H4 (cell line): ENCODE measurements at regions not wholly inside any gene's neighbourhood (a gene's known extent, or its start where the extent isn't known, plus 50 kb on each side); places are given as distances from the start of the nearest gene placed in this dataset.
"Not testable (repeated sequence)": the region's sequence is repeated elsewhere in the genome, so short reads cannot be mapped to it uniquely, and the experiment has no call there.

Experiments
- DNase-seq: peaks from one replicate; pipeline ENCODE4 v3.0.0-alpha.2; 2015; ENCODE audit warnings: low spot score

DNA sequence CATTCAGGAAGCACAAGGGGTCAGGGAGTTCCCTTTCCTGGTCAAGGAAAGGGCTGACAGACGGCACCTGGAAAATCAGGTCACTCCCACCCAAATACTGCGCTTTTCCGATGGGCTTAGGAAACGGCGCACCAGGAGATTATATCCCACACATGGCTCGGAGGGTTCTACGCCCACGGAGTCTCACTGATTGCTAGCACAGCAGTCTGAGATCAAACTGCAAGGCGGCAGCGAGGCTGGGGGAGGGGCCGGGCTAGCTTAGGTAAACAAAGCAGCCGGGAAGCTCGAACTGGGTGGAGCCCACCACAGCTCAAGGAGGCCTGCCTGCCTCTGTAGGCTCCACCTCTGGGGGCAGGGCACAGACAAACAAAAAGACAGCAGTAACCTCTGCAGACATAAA is 68.0 kb upstream of the CCT8L2 start:
- DNase-seq, result not testable (repeated sequence)

DNA sequence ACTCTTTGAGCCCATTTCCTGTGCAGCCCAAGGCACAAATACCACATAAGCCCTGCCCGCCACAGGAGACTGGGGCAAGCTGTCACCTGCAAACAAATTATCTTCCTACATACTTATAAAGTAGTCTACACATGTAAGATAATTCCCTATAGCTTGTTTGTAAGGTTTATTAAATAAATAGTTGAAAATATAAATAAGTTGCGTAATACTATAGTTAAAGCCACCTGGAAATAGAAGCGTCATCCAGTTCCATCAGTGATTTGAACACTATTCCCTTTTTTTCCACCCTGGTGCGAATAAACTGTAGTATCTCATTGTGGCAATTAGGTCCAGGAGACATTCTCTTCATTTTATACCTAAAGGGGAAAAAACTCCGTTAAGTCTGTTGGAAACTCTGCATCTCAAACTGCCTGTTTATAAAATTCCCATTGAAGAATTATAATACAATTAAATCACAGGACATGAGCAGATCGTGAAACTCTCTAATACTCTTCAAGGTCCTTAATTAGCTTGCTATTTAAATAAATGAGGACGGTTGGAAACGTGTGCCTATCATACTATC is 66.7 kb upstream of the CCT8L2 start:
- DNase-seq, result not testable (repeated sequence)

DNA sequence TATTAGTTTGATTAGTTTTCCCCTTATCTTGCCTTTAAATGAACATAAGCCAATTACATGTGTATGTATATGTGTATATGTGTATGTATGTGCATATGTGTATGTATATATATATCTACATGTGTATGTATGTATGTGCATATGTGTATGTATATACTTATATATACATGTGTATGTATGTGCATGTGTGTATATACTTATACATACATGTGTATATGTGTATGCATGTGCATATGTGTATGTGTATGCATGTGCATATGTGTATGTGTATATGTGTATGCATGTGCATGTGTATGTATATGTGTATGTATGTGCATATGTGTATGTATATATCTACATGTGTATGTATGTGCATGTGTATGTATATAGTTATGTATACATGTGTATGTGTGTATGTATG is 65.5 kb upstream of the CCT8L2 start:
- no peak for DNase-seq

GRCh38 chr22:16654882-16655281 is 62.3 kb upstream of the CCT8L2 start:
- no peak for DNase-seq

DNA sequence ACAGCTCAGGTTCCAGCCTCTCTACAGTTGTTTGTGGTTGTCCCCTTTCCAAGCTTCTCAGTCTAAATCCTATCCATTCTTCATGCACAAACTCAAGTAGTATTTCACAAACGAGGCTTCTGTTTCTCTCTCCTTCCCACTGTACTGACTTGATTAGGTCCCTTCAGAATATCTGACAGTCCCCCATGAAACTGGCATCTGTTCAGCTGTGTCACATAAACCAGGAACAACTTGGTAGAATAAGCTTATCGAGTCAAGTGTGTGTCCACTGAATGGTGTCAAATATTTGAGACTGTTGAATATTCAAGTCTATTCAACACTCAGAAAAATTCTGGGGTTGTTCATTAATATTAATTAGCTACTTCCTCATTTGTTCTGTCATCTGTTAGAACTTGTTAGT is 61.7 kb upstream of the CCT8L2 start:
- not testable (repeated sequence) for DNase-seq

DNA sequence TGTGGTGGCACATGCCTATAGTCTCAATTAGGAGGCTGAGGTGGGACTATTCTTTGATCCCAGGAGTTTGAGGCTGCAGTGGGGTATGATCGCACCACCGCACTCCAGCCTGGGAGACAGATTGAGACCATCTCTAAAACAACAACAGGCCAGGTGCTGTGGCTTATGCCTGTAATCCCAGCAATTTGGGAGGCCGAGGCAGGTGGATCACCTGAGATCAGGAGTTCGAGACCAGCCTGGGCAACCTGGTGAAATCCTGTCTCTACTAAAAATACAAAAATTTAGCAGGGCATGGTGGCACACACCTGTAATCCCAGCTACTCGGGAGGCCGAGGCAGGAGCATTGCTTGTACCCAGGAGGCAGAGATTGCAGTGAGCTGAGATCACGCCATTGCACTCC is 60.6 kb upstream of the CCT8L2 start:
- not testable (repeated sequence) for DNase-seq

DNA sequence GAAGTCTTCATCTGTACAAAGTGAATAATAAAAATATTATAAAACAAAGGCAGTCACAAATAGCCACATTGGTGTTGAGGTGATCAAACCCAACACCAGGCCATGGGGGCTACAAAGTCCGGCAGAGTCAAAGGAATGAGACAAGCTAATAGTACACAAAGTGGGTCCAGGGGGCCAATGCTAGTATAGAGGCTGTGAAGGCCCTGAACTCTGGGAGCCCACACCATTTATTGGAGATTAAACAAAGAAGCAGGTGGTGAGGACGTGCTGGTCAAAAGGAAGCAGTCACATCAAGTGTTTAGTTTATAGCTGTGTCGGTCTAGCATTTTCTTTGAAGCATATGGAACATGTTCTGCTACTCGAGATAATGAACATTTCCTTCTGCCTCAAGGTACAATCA is 58.6 kb upstream of the CCT8L2 start:
- DNase-seq, result no peak
